Panc1 (cell line): ENCODE measurements at regions not wholly inside any gene's neighbourhood (a gene's known extent, or its start where the extent isn't known, plus 50 kb on each side); places are given as distances from the start of the nearest gene placed in this dataset.

ENCODE experiments used
- ATAC-seq: fragments of 200-7000 bp; cut with Tn5 transposase; 2 replicates; pipeline ENCODE4 v1.9.1; 2020; ENCODE audit warnings: mild to moderate bottlenecking, moderate library complexity
- BruUV-seq: library from RNA; stranded (reverse); fragments of 400-500 nt; replicated peaks from 2 replicates; lab custom pipeline; 2021; lab: Mats Ljungman, UMichigan
- CTCF ChIA-PET: fragments of 300-600 bp; sonication (Branson Sonifier 250); formaldehyde crosslinking; loops from one replicate; lab custom pipeline; 2022; ENCODE audit warnings: antibody characterized with exemption; lab: Charles Lee
- POLR2A ChIA-PET: fragments of 300-600 bp; sonication (Branson Sonifier 250); formaldehyde crosslinking; loops from one replicate; lab custom pipeline; 2022; ENCODE audit warnings: antibody characterized with exemption; lab: Charles Lee
- DNase-seq: peaks from one replicate; pipeline ENCODE4 v3.0.0-alpha.2; 2010; ENCODE audit warnings: low read depth, low spot score
- H3K27ac ChIP-seq: 2 replicates; pipeline ENCODE4 v1.5.1; 2011; ENCODE audit warnings: mild to moderate bottlenecking, low read length, inconsistent platforms
- H3K27me3 ChIP-seq: fragments of 200-500 bp; sonication (Bioruptor generic); 2 replicates; pipeline ENCODE4 v1.6.0; 2014; ENCODE audit warnings: low read length, inconsistent platforms; ENCODE audit not compliant: control insufficient read depth, insufficient read depth
- H3K36me3 ChIP-seq: fragments of 200-500 bp; sonication (Bioruptor generic); 2 replicates; pipeline ENCODE4 v1.5.1; 2014; ENCODE audit warnings: inconsistent platforms, mild to moderate bottlenecking, low read length, moderate library complexity; ENCODE audit not compliant: control insufficient read depth, insufficient read depth
- H3K4me1 ChIP-seq: 2 replicates; pipeline ENCODE4 v1.5.1; 2011; ENCODE audit warnings: inconsistent platforms, mild to moderate bottlenecking, low read length, moderate library complexity; ENCODE audit not compliant: control insufficient read depth, insufficient read depth
- H3K4me3 ChIP-seq, 2 experiments: 2 replicates each; pipeline ENCODE4 v1.5.1; 2011 to 2012; ENCODE audit warnings: low read depth in 2 of 2, low read length in 2 of 2, mild to moderate bottlenecking in 2 of 2, inconsistent platforms in 1 of 2, moderate library complexity in 1 of 2
- H3K9me3 ChIP-seq: fragments of 200-500 bp; sonication (Bioruptor generic); 2 replicates; pipeline ENCODE4 v1.5.1; 2014; ENCODE audit warnings: low read depth, mild to moderate bottlenecking, inconsistent platforms, low read length, moderate library complexity; ENCODE audit not compliant: control insufficient read depth, insufficient read depth
- CTCF ChIP-seq: fragments of 450-650 bp; IDR thresholded peaks from 2 replicates; pipeline ENCODE4 v1.5.1; 2017; ENCODE audit warnings: mild to moderate bottlenecking
- POLR2AphosphoS5 ChIP-seq: IDR thresholded peaks from 2 replicates; pipeline ENCODE4 v1.6.1; 2012; ENCODE audit warnings: mild to moderate bottlenecking, low read depth, low read length, moderate library complexity
- SIN3A ChIP-seq: IDR thresholded peaks from 2 replicates; pipeline ENCODE4 v1.6.1; 2012; ENCODE audit warnings: low read depth, mild to moderate bottlenecking, low read length, moderate library complexity, borderline replicate concordance; ENCODE audit not compliant: insufficient read depth
- TCF7L2 ChIP-seq: IDR thresholded peaks from 2 replicates; pipeline ENCODE4 v1.6.1; 2011; ENCODE audit warnings: mild to moderate bottlenecking, low read depth, low read length, inconsistent platforms
- in situ Hi-C: cut with HindIII; loops from 2 replicates; pipeline ENCODE4 v1.10.0; 2016; ENCODE audit warnings: low sequenced_read_pairs, low pct_unique_long_range_greater_than_20kb
- intact Hi-C: fragments of 100-400 bp; cut with micrococcal nuclease; formaldehyde crosslinking; loops from one replicate; pipeline ENCODE4 v1.10.0; 2022; ENCODE audit not compliant: unreplicated experiment
- TF ChIP-seq, protein P1 (sequence below), 2 experiments: IDR thresholded peaks; 2 replicates each; pipeline ENCODE4 v1.6.1; 2011 to 2012; ENCODE audit warnings: low read depth in 2 of 2, control low read depth in 1 of 2, low read length in 1 of 2, mild to moderate bottlenecking in 1 of 2, moderate library complexity in 1 of 2; ENCODE audit not compliant: insufficient read depth in 1 of 2

DNA sequence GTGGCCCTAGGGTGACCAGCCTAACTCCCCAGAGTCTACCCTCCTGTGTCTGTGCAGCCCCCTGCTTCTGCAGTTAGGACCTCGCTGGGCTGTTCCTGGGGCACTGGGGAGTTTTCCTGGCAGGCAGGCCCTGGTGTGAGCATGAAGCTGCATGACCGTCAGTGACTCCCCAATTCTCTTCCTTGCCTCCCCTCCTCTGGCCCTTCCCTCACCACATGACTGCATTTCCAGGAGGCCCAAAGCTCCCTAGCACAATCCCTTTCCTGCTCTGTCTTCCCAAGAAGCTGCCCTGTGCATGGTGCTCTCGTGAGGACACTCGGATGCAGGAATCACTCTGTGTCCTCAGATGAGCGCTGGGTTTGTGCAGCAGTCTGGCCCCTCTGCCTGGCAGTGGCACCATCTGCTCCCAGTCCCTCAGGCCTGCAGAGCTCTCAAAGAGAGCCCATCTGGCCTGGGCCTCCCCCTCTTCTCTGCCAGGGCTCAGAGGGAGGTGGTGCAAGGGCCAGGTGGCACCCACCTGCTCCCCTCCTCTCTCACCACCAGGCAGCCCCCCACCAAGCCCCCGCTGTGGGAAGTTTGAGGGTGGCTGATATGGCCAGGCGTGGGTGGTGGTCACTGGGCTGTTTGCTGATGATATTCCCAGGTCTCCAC, 125.6 kb upstream of the HS6ST1 start:
- Histone ChIP-seq H3K36me3 (no peaks in the 10 kb centered on the region), H3K4me3 (no peak overlapping the region), H3K27ac (no peak overlapping the region), H3K27me3 (no peaks in the 10 kb centered on the region), H3K9me3 (no peaks in the 10 kb centered on the region), H3K4me1 (no peaks in the 10 kb centered on the region)
- ATAC-seq (no peak), DNase-seq (no peak)
- TF ChIP-seq POLR2AphosphoS5 (no peak), TCF7L2 (no peak)
- TF ChIP-seq, protein P1, sequence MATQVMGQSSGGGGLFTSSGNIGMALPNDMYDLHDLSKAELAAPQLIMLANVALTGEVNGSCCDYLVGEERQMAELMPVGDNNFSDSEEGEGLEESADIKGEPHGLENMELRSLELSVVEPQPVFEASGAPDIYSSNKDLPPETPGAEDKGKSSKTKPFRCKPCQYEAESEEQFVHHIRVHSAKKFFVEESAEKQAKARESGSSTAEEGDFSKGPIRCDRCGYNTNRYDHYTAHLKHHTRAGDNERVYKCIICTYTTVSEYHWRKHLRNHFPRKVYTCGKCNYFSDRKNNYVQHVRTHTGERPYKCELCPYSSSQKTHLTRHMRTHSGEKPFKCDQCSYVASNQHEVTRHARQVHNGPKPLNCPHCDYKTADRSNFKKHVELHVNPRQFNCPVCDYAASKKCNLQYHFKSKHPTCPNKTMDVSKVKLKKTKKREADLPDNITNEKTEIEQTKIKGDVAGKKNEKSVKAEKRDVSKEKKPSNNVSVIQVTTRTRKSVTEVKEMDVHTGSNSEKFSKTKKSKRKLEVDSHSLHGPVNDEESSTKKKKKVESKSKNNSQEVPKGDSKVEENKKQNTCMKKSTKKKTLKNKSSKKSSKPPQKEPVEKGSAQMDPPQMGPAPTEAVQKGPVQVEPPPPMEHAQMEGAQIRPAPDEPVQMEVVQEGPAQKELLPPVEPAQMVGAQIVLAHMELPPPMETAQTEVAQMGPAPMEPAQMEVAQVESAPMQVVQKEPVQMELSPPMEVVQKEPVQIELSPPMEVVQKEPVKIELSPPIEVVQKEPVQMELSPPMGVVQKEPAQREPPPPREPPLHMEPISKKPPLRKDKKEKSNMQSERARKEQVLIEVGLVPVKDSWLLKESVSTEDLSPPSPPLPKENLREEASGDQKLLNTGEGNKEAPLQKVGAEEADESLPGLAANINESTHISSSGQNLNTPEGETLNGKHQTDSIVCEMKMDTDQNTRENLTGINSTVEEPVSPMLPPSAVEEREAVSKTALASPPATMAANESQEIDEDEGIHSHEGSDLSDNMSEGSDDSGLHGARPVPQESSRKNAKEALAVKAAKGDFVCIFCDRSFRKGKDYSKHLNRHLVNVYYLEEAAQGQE (IDR thresholded peaks at IDR 0.05; ENCODE audit: insufficient read depth in 1 of 2, low read depth in 2 of 2, low read length in 1 of 2), result no peak
- ChIA-PET POLR2A (no interaction called here), CTCF (no interaction called here)
- intact Hi-C loops, result no loop called here
- BruUV-seq, result no TSS peak
- in situ Hi-C loops, result no loop called here

DNA sequence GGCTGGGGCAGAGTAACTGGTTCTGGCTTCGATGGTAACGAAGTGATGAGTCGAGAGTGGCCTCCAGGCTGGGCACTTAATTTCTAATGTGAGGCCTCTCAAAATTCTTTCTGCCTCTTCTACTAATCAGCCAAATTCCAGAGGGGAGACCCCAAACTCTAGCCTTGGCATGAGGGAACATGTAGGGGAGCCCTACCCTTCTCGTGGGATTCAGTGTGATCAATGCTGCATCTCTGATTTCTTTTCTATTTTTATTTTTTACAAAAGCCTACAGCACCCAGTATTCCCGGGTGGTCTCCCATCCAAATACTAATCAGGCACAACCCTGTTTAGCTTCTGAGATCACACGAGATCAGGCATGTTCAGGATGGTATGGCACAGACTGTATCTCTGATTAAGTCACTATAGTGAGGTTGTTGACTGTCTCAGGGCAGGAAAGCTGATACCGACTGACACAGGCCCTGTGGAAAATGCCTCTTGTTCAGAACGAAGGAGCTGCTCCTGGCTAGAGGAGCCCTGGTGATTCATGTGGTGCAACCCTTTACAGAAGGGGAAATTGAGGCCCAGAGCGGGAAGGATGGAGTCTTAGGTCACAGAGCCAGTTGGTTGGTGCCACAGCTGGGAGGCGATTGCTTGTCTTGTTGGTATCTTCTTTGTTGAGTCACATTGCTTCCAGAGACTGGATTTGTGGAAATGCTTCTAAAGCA, 126.3 kb upstream of the HS6ST1 start:
- TF ChIP-seq CTCF, result no peak
- no peak for TF ChIP-seq SIN3A
- TF ChIP-seq TCF7L2, result no peak
- TF ChIP-seq POLR2AphosphoS5, result no peak
- TF ChIP-seq, protein P1 (IDR thresholded peaks at IDR 0.05; ENCODE audit: insufficient read depth in 1 of 2, low read depth in 2 of 2, low read length in 1 of 2), result no peak
- ATAC-seq (no peak), DNase-seq (no peak)
- Histone ChIP-seq H3K36me3 (no peaks in the 10 kb centered on the region), H3K27me3 (no peaks in the 10 kb centered on the region), H3K4me1 (no peaks in the 10 kb centered on the region), H3K27ac (no peak overlapping the region), H3K9me3 (no peaks in the 10 kb centered on the region), H3K4me3 (no peak overlapping the region)
- BruUV-seq, result no TSS peak
- in situ Hi-C loops (no loop called here), intact Hi-C loops (no loop called here)
- ChIA-PET CTCF (no interaction called here), POLR2A (no interaction called here)
